Stimulated activated CD8-positive, alpha-beta memory T cell treated with anti-CD3 and anti-CD28 coated beads, Interleukin-4, amount 100 ng/mL, for 48 hours (primary cell): ENCODE measurements at regions not wholly inside any gene's neighbourhood (a gene's known extent, or its start where the extent isn't known, plus 50 kb on each side); places are given as distances from the start of the nearest gene placed in this dataset.
"Not testable (repeated sequence)": the region's sequence is repeated elsewhere in the genome, so short reads cannot be mapped to it uniquely, and the experiment has no call there.

ENCODE experiments used
- DNase-seq: peaks from one replicate; pipeline ENCODE4 v3.0.0-alpha.2; 2020

DNA sequence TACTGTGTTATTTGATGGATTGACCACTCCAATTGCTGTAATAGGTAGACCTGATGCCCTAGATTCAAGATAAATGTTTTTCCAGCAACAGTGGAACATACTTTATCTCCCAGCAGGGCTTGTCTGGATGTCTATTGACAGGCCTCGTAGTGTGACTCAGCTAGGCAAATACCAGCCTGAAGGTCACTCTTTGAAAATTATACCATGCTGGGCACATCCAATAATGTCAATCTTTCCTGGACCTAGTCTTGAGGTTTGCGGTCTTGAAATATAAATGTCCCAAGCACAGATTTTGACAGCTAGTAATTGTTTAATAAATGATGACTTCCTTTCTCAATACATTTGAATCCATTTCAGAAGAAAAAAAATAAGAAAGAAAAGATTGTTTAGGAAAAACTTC lies 1138.0 kb upstream of the TMPRSS15 start:
- no peak for DNase-seq

DNA sequence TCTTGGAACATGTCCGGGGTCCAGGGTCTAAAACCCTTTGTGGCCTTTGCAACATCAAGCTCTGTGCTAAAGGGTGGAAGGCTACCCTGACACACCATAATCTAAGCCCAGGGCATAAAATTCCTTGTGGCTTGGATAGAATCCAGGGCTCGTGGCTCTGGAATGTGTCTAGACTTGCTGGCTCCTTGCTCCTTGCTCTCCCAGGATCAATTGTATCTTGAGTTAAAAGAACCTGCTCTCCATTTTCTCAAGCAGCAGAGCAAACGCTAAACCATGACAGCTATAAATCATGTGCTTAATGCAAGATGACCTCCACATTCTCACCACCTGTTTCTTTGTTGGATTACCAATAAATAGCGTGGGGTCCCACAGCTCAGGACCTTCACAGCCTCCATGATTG lies 1140.9 kb upstream of the TMPRSS15 start:
- DNase-seq, result not testable (repeated sequence)

GRCh38 chr21:19547951-19548840 lies 1144.6 kb upstream of the TMPRSS15 start:
- no peak for DNase-seq

DNA sequence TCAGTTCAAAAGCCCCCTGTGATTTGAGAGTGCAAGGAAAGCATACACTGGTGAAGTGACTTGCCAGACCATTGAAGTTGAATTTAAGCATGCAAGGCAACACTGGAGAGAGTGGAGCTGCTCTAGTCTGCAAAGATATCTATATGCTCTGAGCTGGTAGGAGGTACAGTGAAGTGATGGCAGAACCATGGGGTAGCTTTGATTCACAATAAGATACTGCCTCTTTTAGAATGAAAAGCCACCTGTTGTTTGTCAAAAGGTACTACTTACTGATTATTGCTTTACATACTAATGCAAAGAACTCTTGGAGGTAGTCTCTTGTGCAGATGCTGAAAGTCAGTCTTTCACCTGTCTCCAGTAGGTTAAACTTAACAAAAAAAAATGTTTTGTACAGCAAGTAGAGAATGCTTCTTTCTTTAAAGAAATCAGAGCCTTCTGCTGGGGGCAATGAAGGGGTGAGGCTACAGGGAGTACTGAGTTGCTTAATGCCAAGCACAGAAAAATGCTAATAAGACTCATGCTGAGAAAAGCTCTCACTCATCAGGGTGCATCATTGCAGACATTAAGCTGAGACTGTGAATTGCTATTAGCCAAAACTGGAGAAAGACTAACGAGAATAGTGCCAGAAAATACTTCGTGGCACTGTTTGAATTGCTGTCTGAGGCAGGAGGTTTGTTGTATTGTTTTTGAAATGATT lies 1150.5 kb upstream of the TMPRSS15 start:
- DNase-seq, result no peak

GRCh38 chr21:19557046-19557445 lies 1153.5 kb upstream of the TMPRSS15 start:
- DNase-seq, result no peak

- DNase-seq, result no peak
Measured at GRCh38 chr21:19557488-19557887, 1153.9 kb upstream of the TMPRSS15 start.

DNA sequence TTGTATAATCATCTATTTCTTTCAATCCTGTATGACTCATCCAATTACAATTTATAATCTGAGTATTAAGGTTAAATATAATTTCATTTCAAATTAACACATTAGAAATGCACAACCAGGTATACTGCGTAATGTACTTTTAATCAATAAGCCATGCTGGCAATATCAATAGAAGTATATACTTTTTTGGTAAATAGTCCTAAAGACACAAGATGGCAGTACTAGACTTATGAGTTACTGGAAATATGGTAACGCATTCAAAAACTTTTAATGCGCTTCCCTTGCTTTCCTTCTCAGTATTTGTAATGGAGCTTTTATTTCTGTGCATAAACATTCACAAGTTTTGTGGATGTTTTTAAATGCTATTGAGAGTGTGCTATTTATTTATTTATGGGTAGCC lies 1162.0 kb upstream of the TMPRSS15 start:
- no peak for DNase-seq

DNA sequence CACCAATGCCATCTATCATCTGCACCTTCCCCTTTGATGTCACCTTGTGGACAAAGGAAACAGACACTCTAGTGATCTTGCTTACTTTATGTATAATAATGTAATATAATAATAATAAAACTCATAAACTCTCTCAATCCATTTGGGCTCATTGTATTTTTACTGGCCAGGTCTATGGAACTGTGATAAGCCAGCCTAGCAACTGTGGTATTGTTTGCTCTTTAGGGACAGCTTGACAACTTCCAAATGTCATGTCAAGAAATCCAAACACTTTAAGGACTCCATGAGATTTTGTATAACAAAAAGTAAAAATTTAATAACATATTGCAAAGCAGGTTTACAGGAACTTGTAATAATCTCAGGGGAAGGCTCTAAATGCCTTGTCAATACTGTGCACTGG lies 1163.4 kb upstream of the TMPRSS15 start:
- DNase-seq, result no peak

DNA sequence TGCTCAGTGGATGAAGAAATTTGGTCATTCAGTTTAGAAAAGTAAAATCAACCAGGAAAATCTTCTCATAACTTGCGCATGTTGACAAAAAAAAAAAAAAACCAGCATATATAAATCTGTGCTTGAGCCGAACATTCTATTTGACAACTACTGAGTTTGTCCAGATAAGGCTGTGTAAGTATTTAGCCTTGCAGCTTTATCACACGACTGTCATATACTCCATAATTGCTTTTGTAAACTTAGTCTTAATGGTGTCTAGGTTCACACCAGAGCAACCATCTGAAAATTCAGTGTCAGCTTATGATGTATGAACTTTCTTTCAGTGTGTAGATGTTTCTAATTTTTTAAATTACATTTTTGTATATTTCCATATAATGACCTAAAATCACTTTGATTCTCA lies 1173.8 kb upstream of the TMPRSS15 start:
- no peak for DNase-seq

GRCh38 chr21:19590044-19590443 lies 1186.5 kb upstream of the TMPRSS15 start:
- DNase-seq, result no peak

DNA sequence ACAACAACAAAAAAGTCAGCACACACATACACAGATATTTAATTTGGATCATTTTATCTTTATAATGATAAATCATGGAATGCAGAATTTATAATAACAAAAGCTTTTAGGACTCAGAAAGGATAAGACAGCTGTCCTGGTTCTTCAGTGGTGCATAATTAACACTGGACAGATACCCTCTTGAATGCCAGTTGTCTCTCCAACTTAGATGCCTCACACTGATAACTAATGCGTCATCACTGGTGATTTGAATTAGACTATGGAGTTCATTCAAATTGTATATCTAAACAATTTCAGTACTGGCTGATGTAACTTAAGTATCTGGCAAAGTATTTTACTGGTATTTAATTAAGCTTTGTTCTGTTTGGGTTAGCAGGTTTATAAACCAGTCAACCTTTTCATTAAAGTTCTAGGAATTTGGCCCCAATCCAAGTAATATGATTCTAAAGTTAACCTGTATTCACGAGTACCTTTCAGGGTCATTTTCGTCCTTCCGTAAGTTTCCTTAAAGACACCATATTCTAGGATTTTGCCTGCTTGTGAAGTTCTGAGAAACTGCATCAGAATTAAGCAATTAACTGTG lies 1199.5 kb upstream of the TMPRSS15 start:
- DNase-seq, result no peak

GRCh38 chr21:19608101-19608621 lies 1204.6 kb upstream of the TMPRSS15 start:
- no peak for DNase-seq

- DNase-seq, result no peak
Measured at GRCh38 chr21:19609611-19610010, 1206.0 kb upstream of the TMPRSS15 start.

DNA sequence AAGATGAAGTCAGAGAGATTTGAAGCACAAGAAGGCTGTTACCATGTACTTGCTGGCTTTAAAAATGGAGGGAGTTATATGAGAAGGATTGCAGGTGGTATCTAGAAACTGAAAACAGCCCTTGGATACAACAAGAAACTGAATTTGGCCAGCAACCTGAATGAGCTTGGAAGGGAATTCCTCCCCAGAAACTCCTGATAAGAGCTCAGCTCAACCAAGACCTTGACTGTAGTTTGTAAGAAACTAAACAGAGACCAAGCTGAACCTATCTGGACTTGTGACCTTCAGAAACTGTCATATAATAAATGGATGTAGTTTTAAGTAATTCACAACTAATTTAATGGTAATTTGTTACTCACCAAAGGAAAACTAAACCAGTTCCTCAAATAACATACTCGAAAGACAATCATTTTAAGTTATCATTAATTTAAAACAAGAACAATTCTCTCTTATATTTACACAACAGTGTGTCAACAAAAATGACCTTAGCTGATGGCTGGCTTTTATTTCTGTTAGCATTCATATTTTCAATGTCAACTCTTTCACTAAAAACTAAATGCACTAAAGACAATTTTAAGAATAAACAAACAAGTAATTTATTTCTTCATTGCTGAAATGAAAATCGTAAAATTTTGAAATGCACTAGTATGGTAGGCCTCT lies 1218.4 kb upstream of the TMPRSS15 start:
- no peak for DNase-seq

- no peak for DNase-seq
Measured at GRCh38 chr21:19640964-19641363, 1237.4 kb upstream of the TMPRSS15 start.

- DNase-seq, result no peak
Measured at GRCh38 chr21:19648391-19648790, 1244.8 kb upstream of the TMPRSS15 start.

- DNase-seq, result no peak
Measured at GRCh38 chr21:19683492-19683891, 1279.9 kb upstream of the TMPRSS15 start.

DNA sequence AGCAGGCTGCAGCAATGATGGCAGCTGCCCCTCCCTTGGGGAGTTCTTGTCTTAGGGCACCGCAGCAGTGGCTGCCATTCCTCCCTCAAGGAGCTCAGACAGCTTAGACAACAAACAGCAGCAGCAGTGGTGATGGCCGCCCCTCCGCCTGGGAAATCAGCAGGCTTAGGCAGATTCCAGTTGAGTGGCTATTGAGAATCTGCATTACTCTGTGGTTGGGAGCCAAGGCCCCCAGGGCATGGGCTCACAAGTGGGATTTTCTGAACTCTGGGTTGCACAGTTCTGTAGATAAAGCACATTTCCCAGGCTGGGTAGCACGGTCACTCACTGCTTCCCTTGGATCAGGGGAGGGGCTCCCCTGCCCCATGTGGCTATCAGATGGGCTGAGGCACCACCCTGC lies 1280.7 kb upstream of the TMPRSS15 start:
- DNase-seq, result no peak

DNA sequence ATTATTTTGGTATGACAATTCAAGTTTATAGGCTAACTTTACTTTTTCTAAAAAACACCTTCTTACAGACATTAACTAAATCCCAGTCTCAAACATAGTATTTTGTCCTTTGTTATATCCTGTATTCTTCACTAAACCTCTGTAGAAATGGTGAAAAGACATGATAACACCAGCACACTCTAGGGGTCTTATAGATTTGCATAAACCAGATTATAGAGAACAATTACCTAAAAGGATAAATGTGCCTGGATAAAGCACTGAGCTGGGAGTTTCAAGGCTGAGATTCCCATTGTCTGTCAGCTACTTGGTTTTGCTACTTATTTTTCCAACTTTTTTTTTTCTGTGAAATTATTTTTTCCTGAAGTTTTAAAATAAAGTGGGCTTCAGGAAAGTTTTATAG lies 1288.6 kb upstream of the TMPRSS15 start:
- no peak for DNase-seq

DNA sequence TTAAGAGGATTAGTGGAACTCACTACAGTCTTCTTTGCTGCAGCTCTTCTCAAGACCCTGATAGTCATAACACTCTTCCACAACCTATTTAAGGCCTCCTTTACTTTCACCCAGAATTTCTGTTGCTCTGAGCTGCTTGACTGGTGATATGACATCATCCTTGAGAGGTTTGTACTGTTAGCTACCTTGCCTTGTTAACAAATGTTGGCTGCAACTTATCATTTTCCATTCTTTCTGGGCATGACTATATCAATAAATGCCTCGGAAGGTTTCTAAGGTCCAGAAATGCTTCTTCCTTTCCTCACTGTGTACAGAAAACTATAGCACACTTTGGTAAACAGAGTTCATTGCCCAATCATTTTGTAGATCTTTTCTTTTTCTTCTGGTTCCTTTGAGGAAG lies 1292.2 kb upstream of the TMPRSS15 start:
- no peak for DNase-seq

DNA sequence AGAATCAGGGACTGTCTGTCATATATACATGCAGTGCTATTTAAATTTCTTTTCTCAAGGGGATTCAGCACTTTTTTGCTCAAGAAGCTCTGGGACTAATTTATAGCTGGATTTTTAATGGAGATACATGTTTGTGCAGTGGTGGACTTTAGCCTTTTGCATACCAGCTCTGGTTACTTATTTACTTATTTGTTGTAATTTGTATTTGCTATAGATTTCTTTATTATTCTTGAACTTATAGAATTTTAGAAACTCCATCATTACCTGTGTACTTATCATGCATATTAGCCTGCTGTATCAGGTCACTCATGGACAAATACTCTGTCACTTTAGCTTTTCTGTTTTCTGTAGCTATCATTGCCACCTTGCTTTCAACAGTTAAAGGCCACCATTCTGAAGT lies 1296.9 kb upstream of the TMPRSS15 start:
- no peak for DNase-seq

- DNase-seq, result no peak
Measured at GRCh38 chr21:19702726-19703125, 1295.5 kb upstream of the NCAM2 start.

DNA sequence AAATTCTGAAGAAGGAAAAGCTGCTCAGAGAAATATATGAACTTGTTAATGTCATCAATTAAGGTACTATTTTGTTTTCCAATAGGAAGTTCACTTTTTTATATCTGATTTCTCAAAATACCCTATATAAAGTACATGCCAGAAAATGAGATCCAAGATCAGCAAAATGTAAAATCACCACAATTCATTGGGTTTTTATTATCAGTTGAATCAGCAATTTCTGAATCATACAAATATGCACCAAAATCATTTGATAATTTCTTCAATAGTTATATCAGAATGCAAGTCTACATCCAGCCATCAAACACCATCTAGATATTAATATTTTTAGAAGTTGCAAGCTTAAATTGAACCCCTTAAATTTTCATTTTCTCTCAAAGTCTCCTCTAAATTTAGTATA lies 1293.4 kb upstream of the NCAM2 start:
- no peak for DNase-seq
